Loucy (cell line): ENCODE measurements at regions not wholly inside any gene's neighbourhood (a gene's known extent, or its start where the extent isn't known, plus 50 kb on each side); places are given as distances from the start of the nearest gene placed in this dataset.
"Not testable (repeated sequence)": the region's sequence is repeated elsewhere in the genome, so short reads cannot be mapped to it uniquely, and the experiment has no call there.

ENCODE experiments used
- H2AFZ ChIP-seq: fragments of 200-600 bp; sonication (generic); 2 replicates; pipeline ENCODE4 v1.6.0; 2016; ENCODE audit warnings: antibody characterized with exemption, mild to moderate bottlenecking, low read length, moderate library complexity
- H3F3A ChIP-seq: fragments of 200-600 bp; 2 replicates; pipeline ENCODE4 v1.6.0; 2016; ENCODE audit warnings: antibody characterized with exemption, low read depth, mild to moderate bottlenecking
- H3K27me3 ChIP-seq: fragments of 200-600 bp; sonication (generic); 2 replicates; pipeline ENCODE4 v1.6.1; 2014; ENCODE audit warnings: low read length, mild to moderate bottlenecking; ENCODE audit not compliant: insufficient read depth, poor library complexity, severe bottlenecking
- H3K36me3 ChIP-seq: fragments of 200-600 bp; sonication (generic); 2 replicates; pipeline ENCODE4 v1.6.1; 2016; ENCODE audit warnings: low read length; ENCODE audit not compliant: insufficient read depth
- H3K4me1 ChIP-seq: fragments of 200-600 bp; sonication (generic); 2 replicates; pipeline ENCODE4 v1.5.1; 2014; ENCODE audit warnings: low read length, mild to moderate bottlenecking; ENCODE audit not compliant: insufficient read depth, poor library complexity, severe bottlenecking
- H3K4me2 ChIP-seq: fragments of 200-600 bp; sonication (generic); 2 replicates; pipeline ENCODE4 v1.6.0; 2014; ENCODE audit warnings: antibody characterized with exemption, low read length, low read depth, mild to moderate bottlenecking; ENCODE audit not compliant: poor library complexity, severe bottlenecking
- H3K4me3 ChIP-seq: fragments of 200-600 bp; sonication (generic); 2 replicates; pipeline ENCODE4 v1.5.1; 2014; ENCODE audit warnings: low read length, mild to moderate bottlenecking, mixed read lengths; ENCODE audit not compliant: poor library complexity, severe bottlenecking
- H3K79me2 ChIP-seq: fragments of 200-600 bp; sonication (generic); 2 replicates; pipeline ENCODE4 v1.6.1; 2014; ENCODE audit warnings: low read length; ENCODE audit not compliant: insufficient read depth
- H3K9ac ChIP-seq: fragments of 200-600 bp; sonication (generic); 2 replicates; pipeline ENCODE4 v1.6.0; 2014; ENCODE audit warnings: mild to moderate bottlenecking, low read depth, low read length, moderate library complexity; ENCODE audit not compliant: poor library complexity, severe bottlenecking
- H3K9me2 ChIP-seq: fragments of 200-600 bp; sonication (generic); replicated peaks from 2 replicates; pipeline ENCODE4 v1.6.1; 2016; ENCODE audit warnings: low read depth, low read length, mixed read lengths
- H3K9me3 ChIP-seq: fragments of 200-600 bp; sonication (generic); 2 replicates; pipeline ENCODE4 v1.6.1; 2014; ENCODE audit warnings: mild to moderate bottlenecking, antibody characterized with exemption, low read length, low read depth; ENCODE audit not compliant: insufficient read depth
- H4K20me1 ChIP-seq: fragments of 200-600 bp; sonication (generic); 2 replicates; pipeline ENCODE4 v1.6.0; 2014; ENCODE audit warnings: antibody characterized with exemption, low read length, mild to moderate bottlenecking; ENCODE audit not compliant: insufficient read depth, poor library complexity, severe bottlenecking
- CTCF ChIP-seq: fragments of 200-600 bp; sonication (generic); conservative IDR thresholded peaks from 2 replicates; pipeline ENCODE4 v1.5.1; 2014; ENCODE audit warnings: mild to moderate bottlenecking, antibody characterized with exemption, low read length
- EZH2phosphoT487 ChIP-seq: fragments of 200-600 bp; IDR thresholded peaks from 2 replicates; pipeline ENCODE4 v1.6.1; 2018; ENCODE audit warnings: antibody characterized with exemption, mild to moderate bottlenecking, moderate library complexity, borderline replicate concordance

GRCh38 chr1:199490769-199491527 is 536.6 kb upstream of the NR5A2 start:
- no peaks in the 10 kb centered on the region for H3K36me3 ChIP-seq
- no peaks in the 10 kb centered on the region for H4K20me1 ChIP-seq
- H3K9ac ChIP-seq, result no peak overlapping the region
- H3K4me2 ChIP-seq, result no peak overlapping the region
- no peaks in the 10 kb centered on the region for H3K79me2 ChIP-seq
- H3F3A ChIP-seq, result no peaks in the 10 kb centered on the region
- no peaks in the 10 kb centered on the region for H3K27me3 ChIP-seq
- no peak overlapping the region for H3K4me3 ChIP-seq
- no peaks in the 10 kb centered on the region for H3K9me2 ChIP-seq
- peaks cover 9% of the 10 kb centered on the region; the same call in 1 of the 2 replicates for H3K9me3 ChIP-seq
- H2AFZ ChIP-seq, result no peak overlapping the region
- H3K4me1 ChIP-seq, result no peaks in the 10 kb centered on the region
- TF ChIP-seq CTCF (no peak), EZH2phosphoT487 (no peak)

GRCh38 chr1:199495432-199495831 is 532.1 kb upstream of the NR5A2 start:
- Histone ChIP-seq H3K9me2 (no peaks in the 10 kb centered on the region), H3K9me3 (peaks cover 9% of the 10 kb centered on the region; the same call in 1 of the 2 replicates), H3K36me3 (no peaks in the 10 kb centered on the region), H3K4me3 (no peak overlapping the region), H3K79me2 (no peaks in the 10 kb centered on the region), H4K20me1 (no peaks in the 10 kb centered on the region), H3K27me3 (no peaks in the 10 kb centered on the region), H3K4me1 (no peaks in the 10 kb centered on the region), H3F3A (no peaks in the 10 kb centered on the region), H2AFZ (no peak overlapping the region), H3K9ac (no peak overlapping the region), H3K4me2 (no peak overlapping the region)
- TF ChIP-seq CTCF, result no peak
- TF ChIP-seq EZH2phosphoT487, result no peak

GRCh38 chr1:199498802-199499201 is 528.7 kb upstream of the NR5A2 start:
- not testable (repeated sequence) for H3K79me2 ChIP-seq, H2AFZ ChIP-seq, H3F3A ChIP-seq, H4K20me1 ChIP-seq, H3K36me3 ChIP-seq, H3K9me3 ChIP-seq, H3K4me3 ChIP-seq, H3K9me2 ChIP-seq, H3K4me2 ChIP-seq, H3K9ac ChIP-seq, H3K27me3 ChIP-seq, H3K4me1 ChIP-seq

- Histone ChIP-seq H3K4me1 (no peaks in the 10 kb centered on the region), H3K36me3 (no peaks in the 10 kb centered on the region), H3K27me3 (no peaks in the 10 kb centered on the region), H3K9ac (no peak overlapping the region), H2AFZ (no peak overlapping the region), H3K79me2 (no peaks in the 10 kb centered on the region), H4K20me1 (no peaks in the 10 kb centered on the region), H3F3A (no peaks in the 10 kb centered on the region), H3K4me3 (no peak overlapping the region), H3K4me2 (no peak overlapping the region), H3K9me2 (no peaks in the 10 kb centered on the region), H3K9me3 (no peaks in the 10 kb centered on the region)
- TF ChIP-seq CTCF (no peak), EZH2phosphoT487 (no peak)
Observed at GRCh38 chr1:199508072-199508471, 519.4 kb upstream of the NR5A2 start.
